ENCODE measurements at regions not wholly inside any gene's neighbourhood (a gene's known extent, or its start where the extent isn't known, plus 50 kb on each side); places are given as distances from the start of the nearest gene placed in this dataset.
A peak's percentile ranks its signal among the peaks of the same experiment; 100 is the strongest.

DNA sequence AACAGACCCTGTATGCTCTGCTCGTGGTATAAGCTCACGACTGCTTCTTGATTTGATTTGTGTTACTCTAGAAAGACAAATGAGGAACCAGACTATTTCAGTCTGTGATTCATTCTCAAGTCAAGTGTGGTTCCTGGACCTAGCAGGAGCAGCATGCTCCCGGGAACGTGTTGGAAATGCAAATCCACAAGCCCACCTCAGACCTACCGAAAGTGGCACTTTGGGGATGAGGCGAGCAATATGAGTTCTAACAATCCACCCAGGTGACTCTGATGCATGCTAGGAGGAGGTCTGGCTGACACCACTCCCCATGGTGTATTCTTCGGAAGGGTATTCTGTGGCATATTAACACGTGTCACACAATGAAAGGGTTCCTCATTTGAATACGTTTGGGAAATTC is 59.5 kb upstream of the TMX1 start (continued):
- TF ChIP-seq TP53 (CRISPR knock-in tag; IDR thresholded peaks at IDR 0.05) (no peak), RFX5 (IDR thresholded peaks at IDR 0.05) (no peak), POLR2AphosphoS2 (conservative IDR thresholded peaks at IDR 0.05; ENCODE audit: low read length) (no peak), HOXB13 (CRISPR knock-in tag; IDR thresholded peaks at IDR 0.05; ENCODE audit: low read depth) (no peak), NR3C1 (IDR thresholded peaks at IDR 0.05) (no peak), HOXB5 (CRISPR knock-in tag; IDR thresholded peaks at IDR 0.05) (no peak), KDM1A (IDR thresholded peaks at IDR 0.05; ENCODE audit: low read depth) (no peak), ZNF302 (CRISPR knock-in tag; IDR thresholded peaks at IDR 0.05) (no peak)
- TF ChIP-seq, protein P1, sequence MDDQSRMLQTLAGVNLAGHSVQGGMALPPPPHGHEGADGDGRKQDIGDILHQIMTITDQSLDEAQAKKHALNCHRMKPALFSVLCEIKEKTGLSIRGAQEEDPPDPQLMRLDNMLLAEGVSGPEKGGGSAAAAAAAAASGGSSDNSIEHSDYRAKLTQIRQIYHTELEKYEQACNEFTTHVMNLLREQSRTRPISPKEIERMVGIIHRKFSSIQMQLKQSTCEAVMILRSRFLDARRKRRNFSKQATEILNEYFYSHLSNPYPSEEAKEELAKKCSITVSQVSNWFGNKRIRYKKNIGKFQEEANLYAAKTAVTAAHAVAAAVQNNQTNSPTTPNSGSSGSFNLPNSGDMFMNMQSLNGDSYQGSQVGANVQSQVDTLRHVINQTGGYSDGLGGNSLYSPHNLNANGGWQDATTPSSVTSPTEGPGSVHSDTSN (IDR thresholded peaks at IDR 0.05): no peak
- TF ChIP-seq, protein P2, sequence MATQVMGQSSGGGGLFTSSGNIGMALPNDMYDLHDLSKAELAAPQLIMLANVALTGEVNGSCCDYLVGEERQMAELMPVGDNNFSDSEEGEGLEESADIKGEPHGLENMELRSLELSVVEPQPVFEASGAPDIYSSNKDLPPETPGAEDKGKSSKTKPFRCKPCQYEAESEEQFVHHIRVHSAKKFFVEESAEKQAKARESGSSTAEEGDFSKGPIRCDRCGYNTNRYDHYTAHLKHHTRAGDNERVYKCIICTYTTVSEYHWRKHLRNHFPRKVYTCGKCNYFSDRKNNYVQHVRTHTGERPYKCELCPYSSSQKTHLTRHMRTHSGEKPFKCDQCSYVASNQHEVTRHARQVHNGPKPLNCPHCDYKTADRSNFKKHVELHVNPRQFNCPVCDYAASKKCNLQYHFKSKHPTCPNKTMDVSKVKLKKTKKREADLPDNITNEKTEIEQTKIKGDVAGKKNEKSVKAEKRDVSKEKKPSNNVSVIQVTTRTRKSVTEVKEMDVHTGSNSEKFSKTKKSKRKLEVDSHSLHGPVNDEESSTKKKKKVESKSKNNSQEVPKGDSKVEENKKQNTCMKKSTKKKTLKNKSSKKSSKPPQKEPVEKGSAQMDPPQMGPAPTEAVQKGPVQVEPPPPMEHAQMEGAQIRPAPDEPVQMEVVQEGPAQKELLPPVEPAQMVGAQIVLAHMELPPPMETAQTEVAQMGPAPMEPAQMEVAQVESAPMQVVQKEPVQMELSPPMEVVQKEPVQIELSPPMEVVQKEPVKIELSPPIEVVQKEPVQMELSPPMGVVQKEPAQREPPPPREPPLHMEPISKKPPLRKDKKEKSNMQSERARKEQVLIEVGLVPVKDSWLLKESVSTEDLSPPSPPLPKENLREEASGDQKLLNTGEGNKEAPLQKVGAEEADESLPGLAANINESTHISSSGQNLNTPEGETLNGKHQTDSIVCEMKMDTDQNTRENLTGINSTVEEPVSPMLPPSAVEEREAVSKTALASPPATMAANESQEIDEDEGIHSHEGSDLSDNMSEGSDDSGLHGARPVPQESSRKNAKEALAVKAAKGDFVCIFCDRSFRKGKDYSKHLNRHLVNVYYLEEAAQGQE (IDR thresholded peaks at IDR 0.05): no peak

DNA sequence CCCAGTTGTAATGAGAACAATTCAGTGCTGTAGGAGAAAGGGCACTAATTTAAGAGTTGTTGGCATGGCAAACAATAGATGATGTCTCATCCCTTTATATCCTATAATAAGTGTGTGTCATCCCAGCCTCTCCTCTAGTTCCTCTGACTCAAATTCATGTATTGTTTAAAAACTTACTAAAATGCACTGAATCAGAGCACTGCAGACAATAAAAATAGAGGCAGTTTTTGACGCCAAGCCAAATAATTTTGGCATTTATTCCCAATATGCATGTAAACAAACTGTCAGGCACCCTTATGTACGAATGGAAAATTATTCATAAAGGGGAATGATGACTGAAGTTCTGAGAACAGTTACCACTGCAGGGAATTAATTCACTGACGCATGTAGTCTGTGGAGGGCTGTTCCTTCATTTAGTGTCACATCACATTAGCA is 57.9 kb upstream of the TMX1 start:
- no peak overlapping the region for H3K4me3 ChIP-seq
- no peak overlapping the region for H3K4me2 ChIP-seq
- WGBS (ENCODE audit: missing lambda C conversion rate): 46% methylated on average over 3 of the region's 3 CpGs
- ChIA-PET CTCF (no interaction called here), POLR2A (no interaction called here)
- no peaks in the 10 kb centered on the region for H3K9me3 ChIP-seq
- peaks cover 4% of the 10 kb centered on the region; the same call in 1 of the 3 replicates for H3K4me1 ChIP-seq
- ATAC-seq: peak in 1 of 2 experiments; percentile 47; a peak in 3 of 6 replicates
- DNase-seq (ENCODE audit: low read depth in 1 of 2, low spot score in 1 of 2): peak in 1 of 2 experiments; percentile 4
- TF ChIP-seq CEBPB (IDR thresholded peaks at IDR 0.05): no peak
- no peak for TF ChIP-seq SMC3 (IDR thresholded peaks at IDR 0.05)
- TF ChIP-seq, protein P3, sequence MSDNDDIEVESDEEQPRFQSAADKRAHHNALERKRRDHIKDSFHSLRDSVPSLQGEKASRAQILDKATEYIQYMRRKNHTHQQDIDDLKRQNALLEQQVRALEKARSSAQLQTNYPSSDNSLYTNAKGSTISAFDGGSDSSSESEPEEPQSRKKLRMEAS (IDR thresholded peaks at IDR 0.05): no peak
- no peak for TF ChIP-seq RCOR1 (IDR thresholded peaks at IDR 0.05; ENCODE audit: low read depth, low read length)
- no peak for TF ChIP-seq CBX2 (IDR thresholded peaks at IDR 0.05; ENCODE audit: borderline replicate concordance, low read depth)
- TF ChIP-seq EHMT2 (IDR thresholded peaks at IDR 0.05; ENCODE audit: low read depth): no peak
- TF ChIP-seq ZNF302 (CRISPR knock-in tag; IDR thresholded peaks at IDR 0.05): no peak
- TF ChIP-seq HOXB13 (CRISPR knock-in tag; IDR thresholded peaks at IDR 0.05; ENCODE audit: low read depth): no peak
- TF ChIP-seq KDM5A (IDR thresholded peaks at IDR 0.05): no peak
- no peak for TF ChIP-seq NR3C1 (IDR thresholded peaks at IDR 0.05)
- no peak for TF ChIP-seq NFE2L2 (conservative IDR thresholded peaks at IDR 0.05; ENCODE audit: low read length)
- H3K27ac ChIP-seq: no peak overlapping the region
- no peak for FAIRE-seq

DNA sequence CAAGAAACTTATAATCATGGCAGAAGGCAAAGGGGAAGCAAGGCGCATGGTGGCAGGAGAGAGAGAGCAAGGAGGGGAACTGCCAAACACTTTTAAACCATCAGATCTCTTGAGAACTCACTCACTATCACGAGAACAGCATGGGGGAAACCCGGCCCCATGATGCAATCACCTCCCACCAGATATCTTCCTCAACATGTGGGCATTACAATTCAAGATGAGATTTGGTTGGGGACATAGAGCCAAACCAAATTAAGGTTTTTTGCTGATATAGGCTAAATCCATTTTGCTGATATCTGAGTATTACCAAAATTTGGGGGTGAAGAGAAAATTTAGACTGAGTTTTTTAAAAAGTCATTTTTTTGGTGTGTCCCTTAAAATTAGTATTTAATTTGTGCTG is 54.9 kb upstream of the TMX1 start:
- Histone ChIP-seq H3K4me1 (peaks cover 4% of the 10 kb centered on the region; the same call in 1 of the 3 replicates), H3K9me3 (no peaks in the 10 kb centered on the region), H3K27ac (no peak overlapping the region), H3K4me2 (no peak overlapping the region), H3K4me3 (no peak overlapping the region)
- DNase-seq (ENCODE audit: low read depth in 1 of 2, low spot score in 1 of 2): no peak
- WGBS (ENCODE audit: missing lambda C conversion rate): 34% methylated on average over 3 of the region's 3 CpGs
- ChIA-PET CTCF (interaction anchor here (1.0 kb wide), 1 partner anchor 33 kb away, joined by 4 read pairs; no protein-coding TSS in a partner anchor), POLR2A (no interaction called here)
- no peak for FAIRE-seq
- TF ChIP-seq MAFK (IDR thresholded peaks at IDR 0.05; ENCODE audit: partially characterized antibody): peak; percentile 84
- TF ChIP-seq JUNB (IDR thresholded peaks at IDR 0.05): no peak
- TF ChIP-seq NPAS2 (CRISPR knock-in tag; IDR thresholded peaks at IDR 0.05; ENCODE audit: borderline replicate concordance): no peak
- no peak for ATAC-seq

Measured in A549 (cell line).